GM19455 (cell line): ENCODE measurements at regions not wholly inside any gene's neighbourhood (a gene's known extent, or its start where the extent isn't known, plus 50 kb on each side); places are given as distances from the start of the nearest gene placed in this dataset.
"Not testable (repeated sequence)": the region's sequence is repeated elsewhere in the genome, so short reads cannot be mapped to it uniquely, and the experiment has no call there.

Source experiments
- ATAC-seq: cut with Tn5 transposase; IDR thresholded peaks from one replicate; pipeline ENCODE4 v1.9.1; 2021; ENCODE audit not compliant: unreplicated experiment

- no peak for ATAC-seq
Observed at GRCh38 chr10:25851548-25851947, 82.5 kb upstream of the MYO3A start.

- ATAC-seq: no peak
Observed at GRCh38 chr10:25852364-25852941, 81.6 kb upstream of the MYO3A start.

- no peak for ATAC-seq
Observed at GRCh38 chr10:25858076-25858475, 76.0 kb upstream of the MYO3A start.

GRCh38 chr10:25865267-25865666, 68.8 kb upstream of the MYO3A start:
- ATAC-seq: no peak

GRCh38 chr10:25867321-25867720, 66.7 kb upstream of the MYO3A start:
- ATAC-seq: no peak

GRCh38 chr10:25869067-25869591, 64.9 kb upstream of the MYO3A start:
- no peak for ATAC-seq

- no peak for ATAC-seq
Observed at GRCh38 chr10:25869609-25870008, 64.4 kb upstream of the MYO3A start.

- not testable (repeated sequence) for ATAC-seq
Observed at GRCh38 chr10:25874402-25874801, 59.6 kb upstream of the MYO3A start.

- peak; percentile 96 for ATAC-seq
Observed at GRCh38 chr10:25875556-25876165, 58.4 kb upstream of the MYO3A start.

- ATAC-seq: no peak
Observed at GRCh38 chr10:25877296-25877695, 56.7 kb upstream of the MYO3A start.
